GM18499 (cell line): ENCODE measurements at regions not wholly inside any gene's neighbourhood (a gene's known extent, or its start where the extent isn't known, plus 50 kb on each side); places are given as distances from the start of the nearest gene placed in this dataset.

ENCODE experiments used
- ATAC-seq: cut with Tn5 transposase; IDR thresholded peaks from one replicate; pipeline ENCODE4 v1.9.1; 2021; ENCODE audit warnings: moderate number of reproducible peaks; ENCODE audit not compliant: insufficient read depth, unreplicated experiment

DNA sequence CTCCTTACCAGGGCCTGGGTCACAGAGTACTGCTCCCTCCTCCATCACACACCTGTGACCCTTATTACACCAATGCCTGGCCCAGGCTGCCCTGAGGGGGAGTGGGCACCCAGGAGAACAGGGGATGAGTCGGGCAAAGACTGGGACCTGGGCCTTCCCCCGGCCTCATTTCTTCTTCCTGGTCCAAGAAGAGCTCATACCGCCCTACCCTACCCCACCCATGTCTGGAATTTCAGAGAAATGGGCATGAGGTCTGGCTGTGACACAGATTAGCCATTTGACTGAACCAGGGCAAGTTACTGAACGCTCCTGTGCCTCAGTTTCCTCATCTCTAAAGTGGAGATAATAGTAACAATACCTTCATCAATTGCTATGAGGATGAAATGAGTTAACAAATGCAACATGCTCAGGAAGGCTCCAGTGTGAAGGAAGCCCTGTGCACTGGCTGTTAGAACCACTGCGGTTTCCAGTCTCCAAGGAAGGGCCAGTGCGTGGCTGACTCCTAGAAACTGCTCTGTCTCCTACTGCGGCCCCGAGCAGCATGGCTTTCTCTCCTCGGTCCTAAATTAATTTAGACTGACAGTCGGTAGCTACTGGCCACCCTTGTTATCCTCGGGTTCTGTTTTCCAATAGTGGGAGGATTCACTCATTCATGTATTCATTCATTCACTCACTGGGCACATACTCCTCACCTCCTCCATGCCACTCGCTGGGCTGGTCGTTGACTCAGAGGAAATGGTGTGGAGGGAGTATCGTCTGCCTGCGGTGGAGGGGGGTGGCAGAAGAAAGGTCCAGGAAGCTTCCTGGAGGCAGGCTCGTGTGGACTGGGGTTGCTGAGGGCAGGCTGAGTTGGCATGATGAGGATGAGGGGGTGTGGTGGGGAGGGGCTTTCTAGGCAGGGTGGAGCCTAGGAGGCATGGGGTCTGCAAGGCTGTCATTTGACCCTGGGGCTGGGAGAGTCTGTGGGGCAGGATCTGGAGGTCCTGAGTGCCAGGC lies 175.6 kb downstream of the GLI2 start:
- no peak for ATAC-seq

GRCh38 chr2:120912101-120912985 lies 176.7 kb downstream of the GLI2 start:
- no peak for ATAC-seq

- ATAC-seq: no peak
Observed at GRCh38 chr2:120913972-120914838, 178.5 kb downstream of the GLI2 start.

- no peak for ATAC-seq
Observed at GRCh38 chr2:120914839-120915521, 179.3 kb downstream of the GLI2 start.

GRCh38 chr2:120915670-120916069 lies 180.0 kb downstream of the GLI2 start:
- ATAC-seq: no peak

GRCh38 chr2:120916446-120916845 lies 180.8 kb downstream of the GLI2 start:
- ATAC-seq: no peak

DNA sequence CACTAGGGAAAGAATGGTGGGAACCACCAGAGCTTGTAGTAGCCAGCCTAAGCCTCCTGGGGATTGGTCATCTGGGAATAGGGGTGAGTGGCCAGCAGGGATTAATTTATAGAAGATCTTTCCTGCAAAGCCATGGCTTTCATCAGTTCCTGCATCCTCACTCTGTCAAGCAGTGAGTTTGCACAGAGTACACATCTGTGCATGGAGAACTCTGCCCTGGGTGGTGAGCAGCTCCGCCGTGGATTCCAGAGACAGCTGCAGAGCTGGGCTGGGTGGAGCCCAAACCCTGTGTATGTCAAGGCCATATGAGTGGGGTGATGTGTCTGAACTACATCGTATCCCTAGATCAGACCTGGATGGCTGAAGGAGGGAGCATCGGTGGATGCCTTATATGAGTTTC lies 182.2 kb downstream of the GLI2 start:
- no peak for ATAC-seq

DNA sequence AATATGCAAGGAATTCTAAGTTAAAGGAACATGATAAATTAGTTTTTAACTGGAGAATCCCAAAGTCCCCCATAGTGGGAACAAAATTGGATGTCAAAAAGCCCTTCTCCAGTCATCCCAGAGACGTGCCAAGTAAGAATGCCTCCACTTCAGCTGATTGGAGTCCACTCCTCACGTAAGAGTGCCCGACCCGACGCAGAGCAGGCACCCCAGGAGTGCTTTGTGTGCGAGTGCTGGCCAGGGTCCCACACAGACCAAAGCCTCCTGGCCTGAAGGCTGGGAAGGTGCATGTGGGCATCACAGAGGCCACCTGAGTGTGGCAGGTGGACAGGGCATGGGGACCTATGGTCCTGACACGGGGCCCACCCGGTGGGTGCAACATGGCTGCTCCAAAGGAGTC lies 183.5 kb downstream of the GLI2 start:
- no peak for ATAC-seq

DNA sequence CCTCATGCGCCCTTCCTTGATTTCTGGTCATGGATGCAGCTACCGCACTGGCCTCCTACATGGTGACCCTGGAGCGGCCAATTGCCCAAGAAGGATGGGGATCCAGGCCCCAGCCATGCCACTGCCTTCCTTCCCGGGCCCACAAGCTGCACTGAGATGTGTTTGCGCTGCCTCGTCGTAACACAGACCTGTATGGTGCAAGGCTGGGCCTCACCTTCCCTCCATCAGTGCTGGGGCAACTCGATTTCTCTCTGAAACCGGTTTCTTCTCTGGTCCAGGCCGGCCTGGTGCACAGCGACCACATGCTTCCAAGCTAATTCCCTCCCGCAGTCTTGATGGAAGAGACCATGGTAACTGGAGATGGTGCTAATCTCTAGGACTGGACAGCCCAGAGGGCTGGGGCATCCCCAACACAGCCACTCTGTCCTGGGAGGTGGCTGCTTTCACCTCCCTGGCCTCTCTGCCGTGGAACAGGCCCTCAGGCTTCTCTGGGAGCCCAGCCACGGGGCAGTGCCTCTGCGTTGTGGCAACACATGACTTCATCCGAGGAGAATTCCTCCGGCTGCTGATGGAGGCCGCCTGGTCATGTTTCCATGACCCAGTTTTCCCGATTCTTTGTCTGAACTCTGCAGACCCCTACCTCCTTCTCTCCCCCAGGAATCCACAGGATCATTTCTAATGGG lies 184.2 kb downstream of the GLI2 start:
- ATAC-seq: no peak

DNA sequence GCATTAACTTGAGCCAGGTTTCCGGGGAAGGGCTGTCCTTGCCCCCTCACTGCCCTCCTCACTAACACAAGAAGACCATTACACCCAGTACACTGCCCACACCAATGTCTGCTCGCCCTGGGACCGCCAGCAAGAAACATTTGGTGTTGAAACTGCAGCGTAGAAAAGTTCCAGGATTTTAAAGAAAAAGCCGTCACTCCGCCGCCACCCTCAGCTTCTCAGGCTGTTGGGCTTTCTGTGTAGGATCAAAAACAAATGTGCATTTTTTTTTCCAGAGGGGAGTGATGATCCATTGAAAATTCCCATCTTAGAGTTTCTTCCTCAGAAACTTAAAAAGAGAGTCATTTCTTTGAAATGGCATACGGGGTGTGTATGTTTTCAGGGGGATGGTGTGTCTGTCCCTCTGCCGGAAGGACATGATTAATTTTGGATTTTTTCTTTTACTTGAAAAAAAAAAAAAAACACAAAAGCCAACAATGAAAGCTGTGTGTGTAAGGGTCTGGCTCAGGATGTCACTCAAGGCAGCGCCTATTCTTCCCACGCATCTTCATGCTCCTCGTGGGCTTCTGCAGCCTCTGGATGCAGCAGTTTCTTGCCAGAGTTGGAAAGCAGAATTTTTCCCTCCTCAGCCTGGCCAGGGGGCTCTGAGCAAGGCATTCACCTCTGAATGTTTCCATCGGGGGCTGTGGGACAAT lies 184.9 kb downstream of the GLI2 start:
- no peak for ATAC-seq

GRCh38 chr2:120921457-120921856 lies 185.8 kb downstream of the GLI2 start:
- ATAC-seq: no peak

- no peak for ATAC-seq
Observed at GRCh38 chr2:120922571-120923332, 187.1 kb downstream of the GLI2 start.

DNA sequence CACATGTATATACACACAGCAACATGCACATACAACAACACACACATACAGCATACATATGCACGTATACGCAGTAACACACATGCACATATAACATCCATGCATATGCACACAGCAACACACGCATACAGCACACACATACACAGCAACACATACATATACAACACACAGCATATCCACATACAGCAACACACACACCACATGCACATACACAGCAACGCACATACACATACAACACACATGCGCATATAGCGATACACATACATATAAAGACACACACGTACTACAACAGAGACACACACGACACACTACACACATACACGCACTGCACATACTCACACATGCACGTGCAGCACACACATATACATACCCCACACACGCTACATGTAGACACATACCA lies 187.8 kb downstream of the GLI2 start:
- no peak for ATAC-seq

- no peak for ATAC-seq
Observed at GRCh38 chr2:120924924-120925323, 189.3 kb downstream of the GLI2 start.

DNA sequence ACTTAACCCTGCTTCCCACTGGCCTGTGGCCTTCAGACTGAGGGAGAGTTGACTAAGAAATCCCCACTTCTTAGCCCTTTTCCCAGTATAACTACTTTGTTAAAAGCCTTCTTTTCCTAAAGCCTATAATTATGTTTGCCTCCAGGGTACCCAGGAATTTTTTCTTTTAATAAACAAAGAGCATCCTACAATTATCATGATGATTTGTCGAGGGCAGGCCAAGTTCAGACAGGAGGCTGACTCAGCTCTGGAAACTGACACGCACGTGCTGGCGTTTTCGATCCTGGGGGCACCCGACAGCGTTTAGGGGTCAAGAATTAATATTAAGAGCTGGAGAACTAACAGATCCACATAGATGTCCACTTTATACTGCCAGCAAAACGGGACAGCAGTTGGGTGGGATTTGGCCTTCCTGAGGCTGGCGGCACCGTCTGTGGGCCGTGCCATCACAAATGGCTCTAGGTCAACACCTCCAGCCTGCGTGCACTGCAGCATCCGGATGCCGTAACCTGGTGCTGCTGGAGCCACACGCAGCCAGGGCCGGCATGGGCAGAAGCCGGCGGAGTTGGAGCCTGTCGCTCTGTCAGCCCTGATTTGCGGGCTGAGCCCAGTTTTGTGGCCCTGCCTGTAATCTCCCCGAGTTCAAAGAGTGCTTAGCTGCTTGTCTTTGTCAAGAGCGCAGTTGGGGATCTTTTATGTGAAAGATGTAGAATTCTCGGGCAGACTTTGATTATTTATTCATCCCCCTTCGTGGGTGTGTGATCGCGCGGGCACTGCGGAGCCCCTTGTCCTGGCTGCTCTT lies 191.0 kb downstream of the GLI2 start:
- ATAC-seq: no peak

DNA sequence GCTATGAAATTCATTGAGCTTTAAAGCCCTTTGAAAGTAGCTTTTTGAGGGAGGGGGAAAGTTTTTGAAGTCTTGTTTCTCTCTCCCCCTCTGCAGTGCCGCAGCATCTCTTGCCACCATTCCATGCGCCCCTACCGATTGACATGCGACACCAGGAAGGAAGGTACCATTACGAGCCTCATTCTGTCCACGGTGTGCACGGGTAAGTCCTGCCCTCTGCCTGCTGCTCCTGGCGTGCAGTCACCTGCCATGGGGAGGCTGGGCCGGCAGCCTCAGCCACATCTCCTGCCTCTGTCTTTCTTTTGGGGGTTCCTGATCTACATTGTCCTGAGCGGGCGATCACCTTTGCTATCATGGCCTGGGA lies 191.6 kb downstream of the GLI2 start:
- no peak for ATAC-seq

- ATAC-seq: no peak
Observed at GRCh38 chr2:120929829-120930228, 194.2 kb downstream of the GLI2 start.
